ENCODE measurements at regions not wholly inside any gene's neighbourhood (a gene's known extent, or its start where the extent isn't known, plus 50 kb on each side); places are given as distances from the start of the nearest gene placed in this dataset.

DNA sequence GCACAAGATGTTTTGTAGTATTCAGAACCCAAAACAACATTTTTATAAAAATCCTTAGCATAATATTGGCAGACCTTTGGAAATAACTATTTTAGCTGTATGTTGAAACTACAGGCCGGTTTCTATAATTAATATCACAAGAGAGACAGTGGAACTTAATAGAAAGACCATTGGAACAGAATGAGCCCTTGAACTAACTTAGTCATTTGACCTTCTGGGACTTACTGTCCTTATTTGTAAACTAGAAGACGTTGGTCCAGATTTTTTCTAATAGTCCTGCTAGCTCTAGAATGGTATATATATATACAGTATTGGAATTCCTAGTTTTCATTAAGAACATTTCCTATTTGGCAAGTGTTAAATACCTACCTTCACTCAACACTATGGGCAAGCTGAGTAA lies 69.5 kb upstream of the ALDH1A1 start:
- Mint-ChIP-seq H3K9me3 (peaks cover 7% of the 10 kb centered on the region), H3K36me3 (ENCODE audit: low read depth) (no peaks in the 10 kb centered on the region), H3K4me3 (no peak overlapping the region), H3K27ac (no peak overlapping the region), H3K4me1 (peaks cover 7% of the 10 kb centered on the region), H3K27me3 (ENCODE audit: low read depth) (peaks cover 5% of the 10 kb centered on the region)
- TF ChIP-seq, protein P1, sequence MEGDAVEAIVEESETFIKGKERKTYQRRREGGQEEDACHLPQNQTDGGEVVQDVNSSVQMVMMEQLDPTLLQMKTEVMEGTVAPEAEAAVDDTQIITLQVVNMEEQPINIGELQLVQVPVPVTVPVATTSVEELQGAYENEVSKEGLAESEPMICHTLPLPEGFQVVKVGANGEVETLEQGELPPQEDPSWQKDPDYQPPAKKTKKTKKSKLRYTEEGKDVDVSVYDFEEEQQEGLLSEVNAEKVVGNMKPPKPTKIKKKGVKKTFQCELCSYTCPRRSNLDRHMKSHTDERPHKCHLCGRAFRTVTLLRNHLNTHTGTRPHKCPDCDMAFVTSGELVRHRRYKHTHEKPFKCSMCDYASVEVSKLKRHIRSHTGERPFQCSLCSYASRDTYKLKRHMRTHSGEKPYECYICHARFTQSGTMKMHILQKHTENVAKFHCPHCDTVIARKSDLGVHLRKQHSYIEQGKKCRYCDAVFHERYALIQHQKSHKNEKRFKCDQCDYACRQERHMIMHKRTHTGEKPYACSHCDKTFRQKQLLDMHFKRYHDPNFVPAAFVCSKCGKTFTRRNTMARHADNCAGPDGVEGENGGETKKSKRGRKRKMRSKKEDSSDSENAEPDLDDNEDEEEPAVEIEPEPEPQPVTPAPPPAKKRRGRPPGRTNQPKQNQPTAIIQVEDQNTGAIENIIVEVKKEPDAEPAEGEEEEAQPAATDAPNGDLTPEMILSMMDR (IDR thresholded peaks at IDR 0.05; ENCODE audit: unreplicated experiment in 3 of 3) = no peak

DNA sequence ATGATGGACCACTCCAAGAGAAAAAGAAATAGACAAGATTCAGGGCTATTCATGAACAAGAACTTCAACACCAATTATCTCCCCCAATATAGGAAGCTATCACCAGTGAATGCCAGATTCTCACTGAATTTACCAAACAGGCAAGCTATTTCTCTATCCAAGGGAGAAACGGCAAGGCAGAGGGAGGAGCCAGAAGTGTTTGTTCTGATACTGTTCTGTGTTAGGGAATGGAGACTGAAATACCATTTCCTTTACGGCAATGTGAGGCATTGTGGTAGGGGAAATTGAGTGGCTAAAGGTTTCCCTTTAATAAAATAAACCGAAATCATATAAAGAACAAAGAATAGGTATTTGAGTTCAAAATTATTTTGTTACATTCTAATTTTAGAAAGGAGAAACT lies 68.0 kb upstream of the ALDH1A1 start:
- TF ChIP-seq, protein P1 (IDR thresholded peaks at IDR 0.05; ENCODE audit: unreplicated experiment in 3 of 3) = no peak
- H3K4me1 Mint-ChIP-seq = peaks cover 7% of the 10 kb centered on the region
- H3K4me3 Mint-ChIP-seq = no peak overlapping the region
- peaks cover 5% of the 10 kb centered on the region for H3K27me3 Mint-ChIP-seq (ENCODE audit: low read depth)
- peaks cover 14% of the 10 kb centered on the region for H3K9me3 Mint-ChIP-seq
- H3K36me3 Mint-ChIP-seq (ENCODE audit: low read depth) = no peaks in the 10 kb centered on the region
- no peak overlapping the region for H3K27ac Mint-ChIP-seq

DNA sequence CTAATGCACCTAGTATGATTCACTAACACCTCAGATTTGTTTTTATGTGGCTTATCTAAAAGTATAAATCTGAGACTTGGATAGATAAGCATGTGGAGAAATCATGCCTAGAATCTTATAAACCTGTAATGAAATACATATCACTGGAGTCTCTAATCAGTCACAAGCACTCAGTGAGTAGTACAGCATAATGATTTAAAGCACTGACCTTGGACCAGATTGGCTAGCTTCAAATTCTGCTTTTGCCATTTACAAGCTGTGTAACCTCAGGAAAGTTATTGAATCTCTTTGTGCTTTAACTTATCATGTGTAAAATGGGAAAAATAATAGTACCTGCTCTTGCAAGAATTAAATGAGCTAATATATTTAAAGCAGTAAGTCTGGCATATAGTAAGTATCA lies 61.2 kb upstream of the ALDH1A1 start:
- Mint-ChIP-seq H3K9me3 (peaks cover 14% of the 10 kb centered on the region), H3K36me3 (ENCODE audit: low read depth) (no peaks in the 10 kb centered on the region), H3K4me3 (no peak overlapping the region), H3K4me1 (no peaks in the 10 kb centered on the region), H3K27ac (no peak overlapping the region), H3K27me3 (ENCODE audit: low read depth) (peaks cover 4% of the 10 kb centered on the region)
- TF ChIP-seq, protein P1 (IDR thresholded peaks at IDR 0.05; ENCODE audit: unreplicated experiment in 3 of 3) = no peak

DNA sequence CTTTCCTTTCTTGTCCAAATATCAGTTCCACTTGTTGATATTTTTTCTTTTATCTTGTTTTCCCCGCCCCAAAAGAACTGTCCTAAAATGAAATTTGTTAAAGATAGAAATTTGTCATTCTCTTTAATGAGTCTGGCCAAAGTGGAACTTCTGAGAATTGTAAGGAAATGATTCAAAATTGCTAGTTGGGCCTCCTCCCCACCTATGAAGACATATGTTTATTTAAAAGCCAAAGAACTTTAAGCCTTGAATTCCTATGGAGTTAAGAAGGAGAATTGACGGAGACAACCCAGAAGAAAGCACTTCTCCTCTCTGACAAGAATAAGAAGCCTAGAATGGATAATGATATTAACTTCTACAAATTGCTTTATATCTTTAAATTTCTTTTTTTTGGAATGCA lies 59.1 kb upstream of the ALDH1A1 start:
- TF ChIP-seq, protein P1 (IDR thresholded peaks at IDR 0.05; ENCODE audit: unreplicated experiment in 3 of 3) = no peak
- H3K36me3 Mint-ChIP-seq (ENCODE audit: low read depth) = no peaks in the 10 kb centered on the region
- H3K9me3 Mint-ChIP-seq = peaks cover 4% of the 10 kb centered on the region
- peaks cover 4% of the 10 kb centered on the region for H3K27me3 Mint-ChIP-seq (ENCODE audit: low read depth)
- H3K27ac Mint-ChIP-seq = no peak overlapping the region
- no peak overlapping the region for H3K4me3 Mint-ChIP-seq
- H3K4me1 Mint-ChIP-seq = no peaks in the 10 kb centered on the region

DNA sequence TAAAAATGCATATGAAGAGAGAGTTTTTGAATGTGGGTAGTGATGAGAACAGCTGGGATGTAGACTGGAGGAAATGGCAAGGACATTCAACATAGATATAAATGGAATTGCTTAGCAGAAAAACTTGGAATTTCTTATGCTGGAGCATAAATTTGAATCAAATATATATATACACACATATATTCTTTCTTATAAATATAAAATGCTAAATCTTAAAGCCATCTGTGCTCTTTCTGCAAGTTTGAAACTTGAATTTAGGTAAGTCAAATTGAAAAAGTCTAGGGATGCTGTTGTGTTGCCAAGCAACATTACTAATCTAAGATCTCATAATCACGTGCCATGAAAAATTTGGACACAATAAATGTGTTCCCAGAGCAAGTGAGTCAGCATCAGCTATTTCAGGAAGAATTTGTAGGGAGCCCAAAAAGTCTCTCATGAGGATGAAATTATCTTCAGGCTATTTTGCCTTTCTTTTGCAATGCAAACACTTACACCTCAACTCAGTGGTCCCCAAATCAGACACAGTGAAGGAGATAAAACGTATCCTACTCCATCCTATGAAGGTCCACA lies 58.4 kb upstream of the ALDH1A1 start:
- Mint-ChIP-seq H3K27me3 (ENCODE audit: low read depth) (peaks cover 4% of the 10 kb centered on the region), H3K9me3 (no peaks in the 10 kb centered on the region), H3K27ac (no peak overlapping the region)

More for the DNA sequence above, 58.4 kb upstream of the ALDH1A1 start:
- no peak overlapping the region for H3K4me3 Mint-ChIP-seq
- TF ChIP-seq, protein P1 (IDR thresholded peaks at IDR 0.05; ENCODE audit: unreplicated experiment in 3 of 3) = no peak
- H3K4me1 Mint-ChIP-seq = no peaks in the 10 kb centered on the region
- no peaks in the 10 kb centered on the region for H3K36me3 Mint-ChIP-seq (ENCODE audit: low read depth)

Measured in nephron (organoid).